GM18858 (cell line): ENCODE measurements at regions not wholly inside any gene's neighbourhood (a gene's known extent, or its start where the extent isn't known, plus 50 kb on each side); places are given as distances from the start of the nearest gene placed in this dataset.
"Not testable (repeated sequence)": the region's sequence is repeated elsewhere in the genome, so short reads cannot be mapped to it uniquely, and the experiment has no call there.

Experiments used
- ATAC-seq: cut with Tn5 transposase; IDR thresholded peaks from one replicate; pipeline ENCODE4 v1.9.1; 2021; ENCODE audit not compliant: unreplicated experiment

- ATAC-seq, result no peak
These were observed 841.2 kb upstream of the AUTS2 start for GRCh38 chr7:68756986-68757495.

DNA sequence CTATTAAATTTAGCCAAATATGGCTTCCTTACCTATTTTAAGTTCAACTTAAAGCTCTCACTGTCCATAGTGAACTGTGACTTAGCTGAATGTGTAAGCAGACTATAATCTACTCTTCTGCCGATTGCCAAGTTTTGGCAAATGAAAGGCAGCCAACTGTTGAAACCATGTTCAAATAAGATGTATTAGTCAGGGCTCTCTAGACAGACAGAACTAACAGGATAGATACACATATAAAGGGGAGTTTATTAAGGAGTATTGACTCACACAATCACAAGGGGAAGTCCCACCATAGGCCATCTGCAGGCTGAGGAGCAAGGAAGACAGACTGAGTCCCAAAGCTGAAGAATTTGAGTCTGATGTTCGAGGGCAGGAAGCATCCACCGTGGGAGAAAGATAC lies 837.7 kb upstream of the AUTS2 start:
- no peak for ATAC-seq

- no peak for ATAC-seq
These were observed 830.8 kb upstream of the AUTS2 start for GRCh38 chr7:68767462-68767861.

GRCh38 chr7:68770649-68771048 lies 827.6 kb upstream of the AUTS2 start:
- ATAC-seq, result no peak

DNA sequence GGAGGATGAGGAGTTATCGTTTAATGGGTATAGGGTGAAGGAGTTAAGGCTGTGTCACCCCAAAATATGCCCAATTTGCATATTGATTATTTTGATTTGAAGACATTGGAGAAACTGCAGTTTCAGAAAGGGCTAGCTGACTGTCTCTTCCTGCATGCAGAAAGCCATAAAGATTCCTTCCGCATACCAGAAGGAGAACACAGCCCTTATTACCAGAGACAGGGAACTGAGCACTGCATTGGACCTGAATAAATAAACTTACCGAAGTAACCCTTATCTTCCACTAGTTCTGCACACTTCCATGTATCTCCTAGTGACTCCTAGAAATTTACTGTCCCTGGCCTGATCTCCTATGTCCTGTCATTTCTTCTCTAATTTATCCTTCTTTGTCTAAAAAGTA lies 821.9 kb upstream of the AUTS2 start:
- no peak for ATAC-seq

- no peak for ATAC-seq
These were observed 814.6 kb upstream of the AUTS2 start for GRCh38 chr7:68783684-68784083.

GRCh38 chr7:68785036-68785435 lies 813.2 kb upstream of the AUTS2 start:
- ATAC-seq, result no peak

DNA sequence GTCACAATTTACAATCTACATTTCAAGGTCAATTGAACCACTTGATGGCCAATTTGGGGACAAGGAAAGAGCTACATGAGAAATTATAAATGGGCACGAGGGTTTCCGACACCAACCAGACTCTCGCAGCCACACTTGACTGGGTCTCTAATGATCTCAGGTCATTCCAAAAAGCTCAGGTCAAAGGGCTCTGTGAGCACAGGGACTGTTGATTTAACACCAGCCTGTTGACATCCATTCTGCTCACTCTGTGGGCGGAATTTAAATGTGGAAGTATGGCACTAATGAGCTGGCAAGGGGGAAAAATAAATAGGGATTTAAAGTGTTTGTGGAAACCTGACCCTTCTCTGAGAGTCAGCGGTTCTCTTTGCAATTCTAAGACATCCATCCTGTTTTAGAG lies 810.7 kb upstream of the AUTS2 start:
- no peak for ATAC-seq

- ATAC-seq, result not testable (repeated sequence)
These were observed 809.7 kb upstream of the AUTS2 start for GRCh38 chr7:68788529-68788928.

- no peak for ATAC-seq
These were observed 808.7 kb upstream of the AUTS2 start for GRCh38 chr7:68789597-68789996.

GRCh38 chr7:68792351-68792750 lies 805.9 kb upstream of the AUTS2 start:
- no peak for ATAC-seq

DNA sequence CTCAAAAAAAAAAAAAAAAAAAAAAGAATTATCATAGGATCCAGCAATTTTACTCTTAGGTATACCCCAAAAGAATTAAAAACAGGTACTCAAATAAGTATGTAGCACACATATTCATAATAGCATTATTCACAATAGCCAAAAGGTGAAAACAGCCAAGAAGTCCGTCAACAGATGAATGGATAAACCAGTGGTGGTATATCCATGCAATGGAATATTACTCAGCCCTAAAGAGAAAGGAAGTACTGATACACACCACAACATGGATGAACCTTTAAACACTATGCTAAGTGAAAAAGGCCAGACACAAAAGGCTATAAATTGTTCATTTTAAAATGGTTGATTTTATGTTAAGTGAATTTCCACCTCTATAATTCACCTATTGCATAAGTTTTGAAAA lies 804.8 kb upstream of the AUTS2 start:
- ATAC-seq, result no peak

GRCh38 chr7:68800316-68800715 lies 798.0 kb upstream of the AUTS2 start:
- ATAC-seq, result no peak

DNA sequence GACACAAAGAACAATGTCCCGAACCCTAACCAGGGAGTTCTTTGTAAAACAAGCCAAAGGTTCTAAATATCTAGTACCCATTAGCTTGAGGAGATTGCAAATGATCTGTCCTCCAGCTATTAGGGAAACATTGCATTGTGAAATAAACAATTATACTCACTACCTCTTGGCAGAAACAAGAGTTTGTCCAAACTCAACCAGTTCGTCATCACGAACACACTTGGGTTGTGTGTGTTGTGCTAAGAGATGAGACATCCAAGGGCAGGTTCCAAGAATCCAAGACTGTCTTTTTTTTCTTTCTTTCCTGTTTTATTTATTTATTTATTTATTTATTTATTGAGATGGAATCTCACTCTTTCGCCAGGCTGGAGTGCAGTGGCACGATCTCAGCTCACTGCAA lies 793.1 kb upstream of the AUTS2 start:
- no peak for ATAC-seq

GRCh38 chr7:68807666-68808065 lies 790.6 kb upstream of the AUTS2 start:
- no peak for ATAC-seq

DNA sequence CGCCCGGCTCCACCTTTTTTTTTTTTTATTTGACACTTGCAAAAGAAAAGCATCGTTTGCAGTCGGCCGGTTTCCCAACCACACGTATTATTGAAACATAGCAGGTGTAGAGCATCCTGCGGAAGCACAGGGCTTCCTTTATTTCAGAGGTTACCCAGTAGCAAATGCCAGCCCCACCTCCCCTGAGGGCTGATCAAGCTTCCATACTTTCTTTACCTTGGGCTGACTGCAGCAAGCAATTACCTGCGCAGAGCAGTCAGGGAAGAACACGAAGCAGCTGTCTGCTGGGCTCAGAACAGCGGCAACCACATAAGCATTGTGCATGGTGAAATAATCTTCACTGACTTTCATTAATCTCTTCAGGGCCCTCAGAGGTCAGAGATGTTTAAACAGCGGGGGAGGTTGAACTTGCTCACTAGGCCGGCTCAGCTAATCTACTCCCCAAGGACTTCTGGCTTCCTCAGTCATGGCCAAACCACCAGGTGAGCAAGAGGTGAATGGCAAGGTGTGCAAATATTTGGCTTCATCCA lies 784.7 kb upstream of the AUTS2 start:
- no peak for ATAC-seq

DNA sequence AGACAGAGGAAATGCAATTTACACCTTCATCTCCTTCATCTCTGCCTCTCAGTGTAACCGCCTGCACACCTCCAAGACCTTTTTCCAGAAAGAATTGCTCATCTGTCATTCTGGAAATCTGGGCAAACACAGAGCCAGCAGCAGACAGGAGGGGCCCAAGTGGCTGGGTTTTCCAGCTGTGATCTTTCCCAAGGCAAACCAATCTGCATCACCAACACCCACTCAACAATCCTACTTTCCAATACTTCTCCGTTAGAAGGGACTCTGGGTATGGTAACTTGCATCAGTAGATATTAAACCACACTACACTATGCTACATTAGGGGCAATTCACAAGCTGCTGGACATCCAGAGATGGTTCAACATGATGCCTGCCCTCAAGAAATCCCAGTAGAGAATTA lies 781.8 kb upstream of the AUTS2 start:
- ATAC-seq, result no peak

DNA sequence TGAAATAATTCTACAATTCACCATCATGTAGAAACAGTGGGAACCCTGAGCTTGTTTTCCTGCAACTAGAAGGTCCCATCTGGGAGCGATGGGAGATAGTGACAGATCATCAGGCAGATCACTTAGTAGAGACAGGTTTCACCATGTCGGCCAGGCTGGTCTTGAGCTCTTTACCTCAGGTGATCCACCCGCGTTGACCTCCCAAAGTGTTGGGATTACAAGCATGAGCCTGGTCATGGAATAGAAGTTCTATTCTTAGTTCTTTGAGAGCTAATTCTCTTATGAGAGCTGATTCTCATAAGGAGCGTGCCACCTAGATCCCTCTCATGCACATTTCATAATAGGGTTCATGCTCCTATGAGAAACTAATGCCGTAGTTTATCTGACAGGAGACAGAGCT lies 778.0 kb upstream of the AUTS2 start:
- no peak for ATAC-seq

GRCh38 chr7:68821846-68822245 lies 776.4 kb upstream of the AUTS2 start:
- ATAC-seq, result no peak

- ATAC-seq, result no peak
These were observed 774.1 kb upstream of the AUTS2 start for GRCh38 chr7:68823996-68824780.

- no peak for ATAC-seq
These were observed 769.7 kb upstream of the AUTS2 start for GRCh38 chr7:68828575-68828974.

GRCh38 chr7:68833422-68833821 lies 764.9 kb upstream of the AUTS2 start:
- no peak for ATAC-seq

DNA sequence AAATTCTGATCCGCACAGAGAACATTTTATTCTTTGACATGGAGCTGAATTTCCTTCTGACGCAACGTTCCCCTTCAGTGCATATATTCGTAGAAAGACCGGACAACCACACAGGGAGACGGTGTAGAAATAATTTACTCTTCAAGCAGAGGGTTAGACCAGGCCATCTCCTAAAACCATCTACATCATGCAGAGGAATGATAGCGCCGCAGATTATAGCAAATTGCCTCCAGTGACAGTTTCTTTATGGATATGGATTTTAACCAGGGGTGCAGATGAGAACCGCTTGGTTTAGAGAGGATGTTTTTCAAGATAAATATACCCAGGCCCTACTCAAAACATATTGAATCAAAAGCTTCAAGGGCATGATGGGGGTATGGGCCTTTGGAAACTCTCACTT lies 759.3 kb upstream of the AUTS2 start:
- ATAC-seq, result no peak
